VCaP (cell line): ENCODE measurements at regions not wholly inside any gene's neighbourhood (a gene's known extent, or its start where the extent isn't known, plus 50 kb on each side); places are given as distances from the start of the nearest gene placed in this dataset.

ENCODE experiments used
- H3K27ac ChIP-seq: fragments of 450-650 bp; 2 replicates; pipeline ENCODE4 v1.5.1; 2017
- CTCF ChIP-seq: fragments of 450-650 bp; conservative IDR thresholded peaks from 2 replicates; pipeline ENCODE4 v1.5.1; 2017; ENCODE audit warnings: mild to moderate bottlenecking, moderate library complexity

GRCh38 chr10:3439183-3439582, 266.6 kb upstream of the PITRM1 start:
- no peak overlapping the region for H3K27ac ChIP-seq
- TF ChIP-seq CTCF: no peak

GRCh38 chr10:3438606-3439005, 266.0 kb upstream of the PITRM1 start:
- H3K27ac ChIP-seq: no peak overlapping the region
- TF ChIP-seq CTCF: no peak

- no peak overlapping the region for H3K27ac ChIP-seq
- no peak for TF ChIP-seq CTCF
Observed at GRCh38 chr10:3435671-3436070, 263.1 kb upstream of the PITRM1 start.

- no peak for TF ChIP-seq CTCF
- no peak overlapping the region for H3K27ac ChIP-seq
Observed at GRCh38 chr10:3433988-3434387, 261.4 kb upstream of the PITRM1 start.

- TF ChIP-seq CTCF: no peak
Observed at GRCh38 chr10:3433131-3433530, 260.5 kb upstream of the PITRM1 start.

GRCh38 chr10:3432081-3432825, 259.7 kb upstream of the PITRM1 start:
- no peak for TF ChIP-seq CTCF

More at GRCh38 chr10:3433131-3433530, 260.5 kb upstream of the PITRM1 start:
- no peak overlapping the region for H3K27ac ChIP-seq

GRCh38 chr10:3430501-3430900, 257.9 kb upstream of the PITRM1 start:
- no peak overlapping the region for H3K27ac ChIP-seq
- TF ChIP-seq CTCF: no peak

More at GRCh38 chr10:3432081-3432825, 259.7 kb upstream of the PITRM1 start:
- H3K27ac ChIP-seq: no peak overlapping the region
